Pons (tissue), 1 donor: ENCODE measurements at regions not wholly inside any gene's neighbourhood (a gene's known extent, or its start where the extent isn't known, plus 50 kb on each side); places are given as distances from the start of the nearest gene placed in this dataset.
"Not testable (repeated sequence)": the region's sequence is repeated elsewhere in the genome, so short reads cannot be mapped to it uniquely, and the experiment has no call there.

ENCODE experiments used
- DNase-seq: peaks from one replicate; pipeline ENCODE4 v3.0.0-alpha.2; 2016; ENCODE audit warnings: low spot score

GRCh38 chr12:111248236-111249017, 120.5 kb downstream of the PHETA1 start:
- DNase-seq = no peak

GRCh38 chr12:111247083-111247783, 121.7 kb downstream of the PHETA1 start:
- DNase-seq = no peak

- DNase-seq = no peak
Observed at GRCh38 chr12:111246477-111247011, 122.4 kb downstream of the PHETA1 start.

- DNase-seq = no peak
Observed at GRCh38 chr12:111245701-111246476, 123.0 kb downstream of the PHETA1 start.

GRCh38 chr12:111244673-111245072, 124.2 kb downstream of the PHETA1 start:
- DNase-seq = no peak

- DNase-seq = not testable (repeated sequence)
Observed at GRCh38 chr12:111242817-111243216, 126.1 kb downstream of the PHETA1 start.

- no peak for DNase-seq
Observed at GRCh38 chr12:111242184-111242583, 126.7 kb downstream of the PHETA1 start.

- no peak for DNase-seq
Observed at GRCh38 chr12:111240374-111240773, 128.5 kb downstream of the PHETA1 start.

- no peak for DNase-seq
Observed at GRCh38 chr12:111239235-111239634, 129.7 kb downstream of the PHETA1 start.

- no peak for DNase-seq
Observed at GRCh38 chr12:111238075-111238734, 130.7 kb downstream of the PHETA1 start.

GRCh38 chr12:111234491-111234890, 134.4 kb downstream of the PHETA1 start:
- DNase-seq = not testable (repeated sequence)

GRCh38 chr12:111233786-111234185, 135.1 kb downstream of the PHETA1 start:
- DNase-seq = no peak

- DNase-seq = no peak
Observed at GRCh38 chr12:111230649-111231048, 138.2 kb downstream of the PHETA1 start.

- DNase-seq = no peak
Observed at GRCh38 chr12:111228916-111229666, 139.8 kb downstream of the PHETA1 start.

- DNase-seq = no peak
Observed at GRCh38 chr12:111227476-111228420, 141.1 kb downstream of the PHETA1 start.

- DNase-seq = no peak
Observed at GRCh38 chr12:111226680-111227079, 142.2 kb downstream of the PHETA1 start.

- DNase-seq = no peak
Observed at GRCh38 chr12:111225307-111225706, 143.6 kb downstream of the PHETA1 start.

- DNase-seq = no peak
Observed at GRCh38 chr12:111224186-111225066, 144.5 kb downstream of the PHETA1 start.

GRCh38 chr12:111222523-111222922, 146.4 kb downstream of the PHETA1 start:
- DNase-seq = no peak
